ENCODE measurements at regions not wholly inside any gene's neighbourhood (a gene's known extent, or its start where the extent isn't known, plus 50 kb on each side); places are given as distances from the start of the nearest gene placed in this dataset.
"Not testable (repeated sequence)": the region's sequence is repeated elsewhere in the genome, so short reads cannot be mapped to it uniquely, and the experiment has no call there.

DNA sequence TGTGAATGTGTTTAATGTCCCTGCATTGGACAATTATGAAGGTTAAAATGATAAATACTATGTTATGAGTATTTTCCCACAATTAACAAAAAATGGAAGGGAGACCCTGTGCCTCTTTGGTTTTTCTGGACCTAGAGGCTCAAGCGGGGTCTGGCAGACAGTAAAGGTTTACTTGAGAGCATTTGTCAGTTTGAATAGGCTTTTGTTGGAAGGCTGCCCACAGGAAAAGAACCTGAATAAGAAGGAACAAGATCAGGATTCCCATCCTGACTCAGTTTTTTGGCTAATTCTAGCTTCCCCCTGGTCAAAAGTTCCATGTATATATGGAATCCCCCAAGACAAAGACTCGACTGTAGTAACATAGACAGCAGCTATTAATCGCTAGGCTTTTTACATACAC lies 150.9 kb upstream of the JUN start:
- no peak for DNase-seq (ENCODE audit: low spot score)

DNA sequence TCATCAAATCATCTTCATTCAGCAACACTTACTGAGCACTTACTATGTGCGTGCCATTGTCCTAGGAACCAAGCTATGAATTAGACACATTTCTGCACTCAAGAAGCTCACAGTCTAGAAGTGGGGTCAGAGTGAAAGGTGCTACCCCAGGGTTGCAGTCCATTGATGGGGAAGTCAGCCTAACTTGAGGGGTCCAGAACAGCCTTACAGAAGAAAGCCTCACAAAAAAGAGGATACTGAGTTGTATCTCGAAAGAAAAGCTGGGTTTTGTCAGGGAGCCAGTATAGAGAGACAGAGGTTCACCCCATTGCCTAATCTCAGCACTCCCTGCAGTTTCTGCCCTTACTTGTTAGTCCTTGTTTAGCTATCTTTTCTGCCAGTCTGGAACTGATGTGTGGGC lies 153.1 kb upstream of the JUN start:
- DNase-seq (ENCODE audit: low spot score) = no peak

DNA sequence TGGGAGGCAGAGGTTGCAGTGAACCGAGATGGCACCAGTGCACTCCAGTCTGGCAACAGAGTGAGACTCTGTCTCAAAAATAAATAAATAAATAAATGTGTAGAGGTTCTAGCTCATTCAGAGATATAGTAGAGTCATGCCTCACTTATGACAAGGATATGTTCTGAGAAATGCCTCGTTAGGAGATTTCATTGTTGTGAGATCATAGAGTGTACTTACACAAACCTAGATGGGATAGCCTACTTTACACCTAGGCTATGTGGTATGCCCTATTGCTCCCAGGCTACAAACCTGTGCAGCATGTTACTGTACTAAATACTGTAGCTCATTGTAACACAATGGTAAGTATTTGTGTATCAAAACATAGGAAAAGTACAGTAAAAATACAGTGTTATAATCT lies 155.3 kb upstream of the JUN start:
- no peak for DNase-seq (ENCODE audit: low spot score)

DNA sequence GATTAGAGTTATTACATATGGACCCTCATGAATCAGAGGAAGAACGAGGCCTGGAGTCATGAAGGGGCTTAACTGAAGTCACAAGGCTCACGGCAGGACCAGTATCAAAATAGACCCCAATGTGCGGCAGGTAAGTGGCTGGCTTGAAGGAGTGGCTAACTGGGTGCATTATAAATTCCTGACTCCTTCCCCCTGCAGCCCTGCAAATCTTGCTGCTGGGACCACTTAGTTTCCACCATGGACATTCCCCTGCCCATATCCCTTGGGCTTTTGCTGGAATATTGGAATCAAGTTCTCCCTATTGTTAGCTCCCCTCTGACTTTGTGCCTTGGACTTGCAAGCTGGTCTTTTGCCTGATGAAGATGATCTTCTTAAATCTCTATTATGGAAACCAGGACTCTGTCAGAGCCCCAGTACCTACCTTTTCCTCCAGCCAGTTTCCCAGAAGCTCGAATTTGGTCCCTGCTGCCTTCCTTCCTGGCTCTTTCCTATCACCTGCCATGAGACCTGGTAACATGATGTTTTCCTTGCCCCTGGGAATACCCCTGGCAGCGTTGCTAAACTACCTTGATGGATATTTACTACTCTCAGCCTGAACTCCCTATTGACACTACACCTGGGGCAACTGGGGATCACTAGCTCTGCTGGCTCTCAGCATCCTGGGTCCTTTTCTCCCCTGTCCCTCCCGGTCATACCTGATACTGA lies 156.0 kb upstream of the JUN start:
- DNase-seq (ENCODE audit: low spot score) = no peak

DNA sequence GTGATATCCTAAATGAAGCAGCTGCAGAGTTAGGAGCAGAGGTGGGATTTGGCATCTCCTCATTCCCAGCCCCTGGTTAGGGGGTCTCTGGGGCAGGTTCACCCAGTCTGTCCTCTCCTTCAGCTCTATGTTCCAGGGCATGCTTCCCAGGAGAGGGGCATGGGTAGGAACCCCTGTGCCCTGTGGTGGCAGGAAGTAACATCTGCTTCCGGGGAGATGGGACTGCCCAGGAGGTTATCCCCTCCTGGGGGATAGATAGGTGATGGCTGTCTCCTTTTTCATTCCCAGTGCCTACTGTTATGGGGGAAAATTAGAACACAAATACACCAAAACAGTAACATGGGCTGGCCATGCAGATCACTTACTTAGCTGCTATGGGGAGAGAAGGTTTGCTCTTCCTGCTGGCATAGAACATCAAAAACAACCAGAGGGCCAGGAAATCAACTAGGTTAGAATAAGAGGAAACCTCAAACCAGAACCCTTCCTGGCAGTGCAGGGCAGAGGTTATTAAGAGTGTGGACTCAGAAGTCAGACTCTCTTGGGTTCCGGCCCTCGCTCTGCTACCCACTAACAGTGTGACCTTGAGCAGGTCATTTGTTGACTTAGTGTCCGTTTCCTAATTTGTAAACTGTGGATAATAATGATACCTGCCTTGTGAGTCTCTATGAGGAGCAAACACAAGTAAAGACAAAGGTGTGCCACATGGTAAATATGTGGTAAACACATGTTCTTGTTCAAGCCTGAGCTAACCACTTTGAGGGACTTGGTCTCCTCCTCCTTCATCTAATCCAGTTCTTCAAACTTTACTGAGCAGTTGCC lies 157.8 kb upstream of the JUN start:
- DNase-seq (ENCODE audit: low spot score) = no peak

DNA sequence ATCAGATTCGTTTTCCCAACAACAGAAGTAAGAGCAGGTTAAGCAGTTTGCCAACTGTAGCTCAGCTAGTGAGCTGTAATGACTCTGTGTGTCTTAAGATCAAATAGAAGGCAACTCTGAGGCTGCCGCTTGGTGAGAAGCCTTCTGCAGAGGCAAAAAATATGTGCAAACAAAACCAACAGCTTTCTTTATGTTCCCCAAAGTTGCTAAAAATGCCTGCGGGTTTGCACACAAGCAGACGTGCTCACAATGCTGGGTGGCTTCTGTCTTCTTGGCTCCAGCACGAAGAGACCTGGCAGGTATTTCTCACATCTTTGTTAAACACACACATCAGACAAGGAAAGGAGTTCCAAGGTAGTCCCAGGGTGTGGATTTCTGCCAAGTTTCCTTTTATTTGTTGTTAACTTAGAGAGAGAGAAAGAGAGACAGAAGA lies 158.9 kb upstream of the JUN start:
- DNase-seq (ENCODE audit: low spot score) = no peak

DNA sequence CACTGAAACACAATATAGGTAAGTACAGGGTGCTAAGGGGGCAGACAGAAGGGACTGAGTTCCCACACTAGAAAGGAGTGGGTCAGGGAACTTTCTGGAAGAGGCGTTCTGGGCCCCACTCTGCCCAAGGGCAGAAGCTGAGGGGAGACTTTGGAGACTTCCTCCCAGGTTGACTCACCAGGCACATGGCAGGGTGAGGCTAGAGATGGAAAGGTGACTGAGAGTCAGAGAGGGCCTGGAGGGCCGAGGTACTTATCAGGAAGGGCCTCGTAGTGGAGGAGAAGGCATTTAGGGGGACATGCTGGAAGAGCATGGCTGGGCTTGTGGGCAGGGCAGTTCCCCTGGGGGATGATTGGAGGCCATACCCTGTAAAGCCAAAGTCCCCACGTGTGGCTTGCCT lies 159.9 kb upstream of the JUN start:
- no peak for DNase-seq (ENCODE audit: low spot score)

DNA sequence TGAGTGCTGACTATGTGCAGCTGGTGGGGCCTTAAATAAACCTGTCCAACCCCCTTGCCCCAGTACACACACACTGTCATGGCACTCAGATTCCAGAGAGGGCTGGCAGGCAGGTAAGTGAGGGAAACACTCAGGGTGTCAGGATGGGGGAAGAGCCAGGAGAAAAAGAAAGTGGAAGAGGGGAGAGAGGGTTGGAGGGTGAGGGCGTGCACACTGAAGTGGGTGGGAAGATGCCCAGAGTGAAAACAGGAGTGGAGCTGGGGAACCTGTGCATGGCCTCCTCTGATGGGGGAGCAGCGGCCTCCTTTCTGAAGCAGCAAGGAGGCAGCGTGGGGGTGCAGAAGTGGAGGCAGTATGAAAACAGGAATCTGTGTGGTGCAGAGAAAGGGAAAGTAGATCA lies 160.6 kb upstream of the JUN start:
- DNase-seq (ENCODE audit: low spot score) = no peak

DNA sequence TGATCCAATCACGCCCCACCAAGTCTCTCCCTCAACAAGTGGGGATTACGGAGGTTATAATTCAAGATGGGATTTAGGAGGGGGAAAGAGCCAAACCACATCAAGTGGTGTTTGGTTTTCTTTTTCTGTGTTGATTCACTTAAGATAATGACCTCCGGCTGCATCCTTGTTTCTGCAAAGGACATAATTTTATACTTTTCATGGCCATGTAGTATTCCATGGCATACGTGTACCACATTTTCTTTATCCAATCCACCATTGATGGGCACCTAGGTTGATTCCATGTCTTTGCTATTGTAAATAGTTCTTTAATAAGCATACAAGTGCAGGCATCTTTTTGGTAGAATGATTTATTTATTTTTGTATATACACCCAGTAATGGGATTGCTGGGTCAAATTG lies 162.5 kb upstream of the JUN start:
- no peak for DNase-seq (ENCODE audit: low spot score)

DNA sequence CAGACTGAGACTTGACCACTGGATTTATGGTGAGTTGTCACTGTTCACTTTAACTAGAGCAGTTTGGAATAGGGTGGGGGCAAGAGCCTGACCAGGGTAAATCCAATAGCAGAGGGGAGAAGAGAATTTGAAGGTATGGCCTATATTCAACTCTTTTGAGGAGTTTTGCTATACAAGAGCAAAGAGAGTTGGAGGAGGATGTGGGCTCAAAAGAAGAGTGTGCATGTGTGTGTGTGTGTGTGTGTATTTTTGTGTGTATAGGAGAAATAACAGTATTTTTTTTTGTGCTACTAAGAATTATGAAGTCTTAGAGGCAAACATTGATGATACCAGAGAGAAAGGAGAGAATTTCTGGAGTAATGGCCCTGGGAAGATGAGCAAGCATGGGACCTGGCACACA lies 164.8 kb upstream of the JUN start:
- no peak for DNase-seq (ENCODE audit: low spot score)

DNA sequence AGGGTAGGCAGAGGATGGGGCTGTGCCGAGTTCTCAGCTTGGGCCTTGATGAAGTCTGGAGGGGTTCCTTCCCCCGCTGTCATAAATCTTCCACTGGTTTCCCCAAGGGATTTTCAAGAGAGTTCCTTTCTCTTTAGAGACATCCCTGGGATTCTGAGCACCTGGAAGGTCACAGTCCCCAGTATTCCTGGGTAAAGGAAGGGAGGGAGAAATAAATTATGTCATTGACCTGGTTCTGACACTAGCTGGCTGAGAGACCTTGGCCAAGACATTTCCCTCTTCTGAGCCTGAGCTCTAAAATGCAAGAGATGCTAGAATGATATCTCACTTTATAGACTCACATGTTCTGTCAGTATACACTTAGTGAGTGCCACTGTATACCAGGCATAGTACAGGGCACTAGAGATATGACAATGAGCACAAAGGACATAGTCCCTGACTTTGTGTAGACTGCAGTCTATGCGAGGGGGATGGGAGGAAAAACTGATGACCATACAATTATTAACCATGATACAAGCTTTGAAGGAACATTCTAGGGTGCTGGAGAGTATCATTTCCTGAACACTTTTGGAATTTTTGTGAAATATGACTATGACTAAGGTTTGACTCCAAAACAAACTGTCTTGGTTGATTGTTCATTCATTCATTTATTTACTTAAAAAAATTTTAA lies 165.8 kb upstream of the JUN start:
- DNase-seq (ENCODE audit: low spot score) = no peak

DNA sequence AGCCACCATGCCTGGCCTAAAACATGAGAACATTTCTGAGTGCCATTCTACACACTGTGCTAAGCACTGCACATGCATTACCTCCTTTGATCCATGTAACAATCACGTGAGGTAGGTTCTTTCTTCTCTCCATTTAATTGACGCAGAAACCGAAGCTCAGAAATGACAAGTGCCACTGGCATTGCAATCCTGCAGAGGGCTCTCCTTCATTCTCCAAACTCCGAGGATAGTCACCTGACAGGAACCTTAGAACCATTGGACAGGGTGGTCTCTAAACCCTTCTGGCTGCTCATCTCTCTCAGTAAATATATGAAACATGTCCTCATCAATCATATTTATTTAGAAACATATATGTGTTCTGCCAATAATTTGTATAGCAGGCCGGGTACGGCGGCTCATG lies 167.1 kb upstream of the JUN start:
- no peak for DNase-seq (ENCODE audit: low spot score)

DNA sequence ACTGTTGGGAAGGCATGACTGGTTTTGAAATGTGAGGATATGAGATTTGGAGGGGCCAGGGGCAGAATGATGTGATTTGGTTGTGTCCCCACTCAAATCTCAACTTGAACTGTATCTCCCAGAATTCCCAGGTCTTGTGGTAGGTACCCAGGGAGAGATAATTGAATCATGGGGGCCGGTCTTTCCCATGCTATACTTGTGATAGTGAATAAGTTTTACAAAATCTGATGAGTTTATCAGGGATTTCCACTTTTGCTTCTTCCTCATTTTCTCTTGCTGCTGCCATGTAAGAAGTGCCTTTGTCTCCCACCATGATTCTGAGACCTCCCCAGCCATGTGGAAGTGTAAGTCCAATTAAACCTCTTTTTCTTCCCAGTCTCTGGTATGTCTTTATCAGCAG lies 170.1 kb upstream of the JUN start:
- DNase-seq (ENCODE audit: low spot score) = not testable (repeated sequence)

DNA sequence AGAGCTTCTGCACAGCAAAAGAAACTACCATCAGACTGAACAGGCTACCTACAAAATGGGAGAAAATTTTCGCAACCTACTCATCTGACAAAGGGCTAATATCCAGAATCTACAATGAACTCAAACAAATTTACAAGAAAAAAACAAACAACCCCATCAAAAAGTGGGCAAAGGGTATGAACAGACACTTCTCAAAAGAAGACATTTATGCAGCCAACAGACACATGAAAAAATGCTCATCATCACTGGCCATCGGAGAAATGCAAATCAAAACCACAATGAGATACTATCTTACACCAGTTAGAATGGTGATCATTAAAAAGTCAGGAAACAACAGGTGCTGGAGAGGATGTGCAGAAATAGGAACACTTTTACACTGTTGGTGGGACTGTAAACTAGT lies 179.4 kb upstream of the JUN start:
- not testable (repeated sequence) for DNase-seq (ENCODE audit: low spot score)

DNA sequence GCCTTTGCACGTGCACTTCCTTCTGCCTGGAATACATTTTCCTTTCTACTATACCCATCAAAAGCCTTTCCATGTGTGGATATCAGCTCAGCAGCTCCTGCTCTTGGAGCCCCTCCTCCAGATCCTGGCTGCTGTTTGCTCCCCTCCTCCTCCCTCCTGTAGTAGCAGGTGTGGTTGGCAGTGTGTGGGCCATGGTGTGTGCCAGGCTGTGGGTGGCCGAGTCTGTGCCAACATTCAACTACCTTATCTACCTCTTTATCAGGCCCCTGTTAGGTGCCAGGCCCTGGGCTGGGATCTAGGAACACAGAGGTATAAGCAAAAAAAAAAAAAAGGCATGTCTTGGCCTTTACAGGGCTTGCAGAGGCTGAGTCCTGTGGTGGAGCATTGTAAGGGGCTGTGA lies 180.6 kb upstream of the JUN start:
- no peak for DNase-seq (ENCODE audit: low spot score)

DNA sequence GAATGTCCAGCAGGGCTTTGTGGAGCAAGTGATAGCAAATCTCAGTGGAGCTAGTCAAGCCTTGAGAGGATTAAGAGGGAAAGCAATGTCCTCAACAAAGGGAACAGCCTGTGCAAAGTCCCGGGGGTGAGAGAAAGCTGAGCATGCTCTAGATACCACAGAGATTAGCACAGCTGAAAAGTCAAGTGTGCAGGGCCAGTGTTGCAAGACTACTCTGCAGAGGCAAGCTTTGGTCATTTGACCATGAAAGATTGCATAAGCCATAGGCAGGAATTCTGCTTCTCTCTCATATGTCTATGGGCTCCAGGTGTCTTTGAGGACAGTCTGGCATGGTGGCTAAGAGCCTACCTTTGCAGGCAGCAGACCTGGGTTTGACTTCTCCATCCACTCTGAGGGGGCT lies 181.0 kb upstream of the JUN start:
- DNase-seq (ENCODE audit: low spot score) = no peak

DNA sequence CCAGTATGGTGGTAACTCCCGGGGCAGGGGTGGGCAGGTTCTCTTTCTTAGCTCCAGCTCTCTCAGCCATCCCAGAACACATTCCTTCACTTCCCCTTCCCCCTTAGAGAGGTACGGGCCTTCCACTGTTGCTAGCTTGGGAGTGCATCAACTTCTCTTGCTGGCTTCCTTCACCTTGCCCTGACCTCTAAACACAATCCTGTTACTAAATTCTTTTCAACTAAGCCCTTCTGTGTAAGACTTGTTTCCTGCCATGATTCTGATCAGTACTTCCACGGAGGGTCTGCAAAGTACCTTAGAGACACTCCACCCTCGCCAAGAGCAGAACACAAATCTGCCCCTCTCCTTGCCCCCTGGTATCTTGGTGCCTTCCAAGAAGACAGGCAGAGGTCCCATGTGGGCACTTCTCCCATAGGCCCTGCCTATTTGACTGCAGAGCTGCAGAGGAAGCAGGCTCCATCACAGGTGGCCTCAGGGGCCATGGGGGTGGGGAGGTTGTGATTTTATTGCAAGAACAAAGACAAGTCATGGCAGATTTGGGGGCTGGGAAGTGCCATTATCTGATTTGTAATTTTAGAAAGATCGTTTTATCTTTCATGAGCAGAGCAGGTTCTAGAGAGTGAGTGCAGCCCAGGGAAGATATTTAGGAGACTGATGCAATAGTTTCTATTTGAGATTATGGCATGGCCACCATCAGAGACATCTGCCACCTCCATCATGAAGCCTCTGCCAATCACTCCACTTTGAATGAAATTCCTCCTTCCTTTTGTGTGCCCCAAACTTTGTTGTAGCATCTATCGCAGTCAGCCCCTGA lies 182.5 kb upstream of the JUN start:
- no peak for DNase-seq (ENCODE audit: low spot score)

DNA sequence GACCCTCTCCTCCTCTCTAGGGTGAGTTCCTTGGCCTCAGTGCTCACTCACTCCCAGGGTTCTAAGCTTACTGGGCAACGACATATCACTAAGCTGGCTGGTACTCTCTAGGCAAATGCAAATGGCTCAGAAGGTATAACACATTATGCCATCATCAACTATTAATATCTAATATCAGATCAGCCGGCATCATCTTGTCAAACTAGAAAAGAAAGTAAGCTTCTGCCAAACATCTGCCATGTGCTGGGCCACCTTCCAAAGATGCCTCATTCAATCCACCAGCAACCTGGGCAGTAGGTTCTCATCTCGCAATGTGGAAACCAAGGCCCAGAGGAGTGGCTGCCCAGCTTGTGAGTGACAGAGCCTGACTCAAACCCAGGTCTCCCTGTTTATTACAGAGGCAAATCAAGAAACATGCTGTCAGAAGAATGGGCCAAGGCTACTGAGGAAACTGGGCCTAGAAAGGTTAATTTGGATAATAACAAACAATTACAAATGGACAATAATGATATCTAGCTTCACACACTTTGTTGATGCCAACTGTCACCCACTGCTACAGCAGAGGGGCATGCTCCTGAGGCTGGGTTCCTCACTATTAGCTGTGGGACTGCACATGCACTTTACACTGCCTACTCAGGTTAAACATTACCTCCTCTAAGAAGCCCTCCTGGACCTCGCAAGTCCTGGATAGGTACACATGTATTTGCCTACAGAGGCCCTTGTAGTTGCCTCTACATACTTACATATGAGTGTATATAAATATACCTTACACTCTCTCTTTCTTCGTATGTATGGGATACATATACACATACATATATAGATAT lies 183.3 kb upstream of the JUN start:
- DNase-seq (ENCODE audit: low spot score) = no peak

DNA sequence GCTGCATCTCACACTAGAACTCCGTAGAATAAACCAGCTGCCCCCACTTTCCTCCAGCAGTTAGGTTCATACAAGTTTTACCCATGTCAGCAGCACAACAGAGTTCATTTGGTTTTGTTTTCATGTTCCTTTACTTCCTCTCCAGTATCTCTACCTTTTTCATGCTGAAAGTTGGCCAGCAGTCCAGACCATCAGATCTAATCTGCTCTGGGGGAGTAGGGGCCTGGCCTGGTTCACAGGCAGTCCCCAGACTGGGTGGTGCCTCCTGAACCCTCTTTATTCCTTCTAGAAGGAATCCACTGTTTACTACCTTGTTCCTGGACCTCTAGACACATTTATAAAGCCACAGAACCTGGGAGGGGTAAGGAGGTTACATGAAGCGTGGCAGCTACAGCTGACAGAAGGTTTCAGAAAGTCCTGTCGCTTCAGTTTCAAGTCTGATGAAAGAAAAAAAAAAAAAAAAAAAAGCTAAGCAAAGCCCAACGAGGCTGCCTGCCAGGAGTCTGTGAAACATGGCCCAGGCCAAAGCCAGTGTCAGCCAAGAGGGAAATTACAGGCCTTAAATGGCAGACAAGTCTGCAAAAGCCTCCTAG lies 184.6 kb upstream of the JUN start:
- peak; percentile 59 for DNase-seq (ENCODE audit: low spot score)

DNA sequence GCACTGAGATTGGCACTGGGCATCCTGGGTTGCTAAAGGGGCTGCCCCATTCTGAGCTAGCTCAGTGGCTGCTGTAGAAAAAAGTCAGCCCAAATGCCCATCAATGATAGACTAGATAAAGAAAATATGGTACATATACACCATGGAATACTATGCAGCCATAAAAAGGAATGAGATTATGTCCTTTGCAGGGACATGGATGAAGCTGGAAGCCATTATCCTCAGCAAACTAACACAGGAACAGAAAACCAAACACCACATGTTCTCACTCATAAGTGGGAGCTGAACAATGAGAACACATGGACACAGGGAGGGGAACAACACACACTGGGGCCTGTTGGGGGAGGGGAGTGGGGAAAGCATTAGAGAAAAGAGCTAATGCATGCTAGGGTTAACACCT lies 185.3 kb upstream of the JUN start:
- DNase-seq (ENCODE audit: low spot score) = not testable (repeated sequence)

DNA sequence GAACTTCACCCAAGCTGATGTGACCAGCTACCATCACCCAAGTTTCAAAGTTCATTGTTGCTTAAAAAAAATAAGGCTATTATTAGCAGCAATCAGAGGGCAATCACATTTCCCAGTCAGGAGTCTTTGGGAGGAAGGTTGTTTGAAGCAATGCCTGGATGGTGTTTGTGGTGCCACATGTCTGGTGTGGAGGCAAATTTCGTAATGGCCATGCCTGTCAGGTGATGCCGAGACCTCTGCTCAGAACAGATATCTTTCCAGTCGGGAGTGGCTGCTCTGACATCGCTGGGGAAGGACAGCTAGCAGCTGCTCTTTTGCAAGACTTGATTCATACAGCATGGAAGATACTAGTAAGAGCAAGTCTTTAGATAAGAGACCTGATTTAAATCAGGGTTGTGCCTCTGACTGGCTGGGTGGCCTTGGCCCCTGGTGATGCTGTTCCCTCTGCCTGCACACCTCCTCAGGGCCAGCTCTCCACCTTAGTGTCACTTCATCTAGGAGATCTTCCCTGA lies 187.8 kb upstream of the JUN start:
- no peak for DNase-seq (ENCODE audit: low spot score)
